ENCODE measurements at regions not wholly inside any gene's neighbourhood (a gene's known extent, or its start where the extent isn't known, plus 50 kb on each side); places are given as distances from the start of the nearest gene placed in this dataset.

DNA sequence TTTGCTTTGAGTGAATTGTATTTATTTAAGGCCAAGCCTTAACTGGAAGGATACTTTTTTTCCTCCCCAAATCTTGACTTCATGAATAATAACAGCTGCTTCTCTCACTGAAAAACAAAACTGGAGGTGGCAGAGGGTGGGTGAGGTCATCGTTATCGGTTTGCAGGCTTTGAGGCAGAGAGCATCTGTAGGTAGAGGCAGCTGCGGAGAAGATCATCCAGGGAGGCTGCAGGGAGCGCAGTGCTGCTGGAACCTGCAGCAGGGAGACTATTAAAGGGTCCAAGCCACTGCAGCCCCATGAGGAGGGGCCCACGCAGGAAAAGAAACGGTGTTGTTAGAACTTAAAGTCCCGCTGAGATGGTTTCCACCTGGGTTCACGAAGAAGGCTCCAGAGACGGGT lies 112.1 kb upstream of the SDK1 start:
- FAIRE-seq (no peak), DNase-seq (ENCODE audit: low spot score in 2 of 2) (no peak)

DNA sequence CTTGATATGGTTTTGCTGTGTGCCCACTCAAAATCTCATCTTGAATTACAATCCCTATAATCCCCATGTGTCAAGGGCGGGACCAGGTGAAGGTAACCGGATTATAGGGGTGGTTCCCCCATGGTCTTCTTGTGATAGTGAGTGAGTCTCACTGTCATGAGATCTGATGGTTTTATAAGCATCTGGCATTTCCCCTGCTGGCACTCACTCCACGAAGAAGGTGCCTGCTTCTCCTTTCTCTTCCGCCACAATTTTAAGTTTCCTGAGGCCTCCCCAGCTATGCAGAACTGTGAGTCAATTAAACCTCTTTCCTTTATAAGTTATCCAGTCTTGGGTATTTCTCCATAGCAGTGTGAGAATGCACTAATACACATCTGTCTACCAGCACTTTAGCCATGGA lies 109.5 kb upstream of the SDK1 start:
- FAIRE-seq (no peak), DNase-seq (ENCODE audit: low spot score in 2 of 2) (no peak)

DNA sequence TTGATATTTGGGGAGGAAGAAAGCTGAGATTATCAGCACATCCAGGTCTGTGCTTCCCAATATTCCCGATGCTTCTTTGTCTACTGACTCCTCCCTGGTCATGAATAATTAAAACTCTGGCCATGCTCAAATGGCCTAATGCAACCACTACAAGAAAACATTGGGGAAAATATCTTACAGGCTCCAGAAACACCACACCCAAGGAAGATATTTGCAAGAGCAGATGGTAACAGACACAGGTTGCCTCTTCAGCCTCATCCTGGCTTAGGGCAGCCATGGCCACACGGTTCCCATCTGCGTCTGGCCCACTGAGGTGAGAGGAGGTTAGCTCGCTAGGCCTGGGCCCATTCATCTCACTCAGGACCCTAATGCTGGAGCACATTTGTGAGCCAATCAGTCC lies 108.4 kb upstream of the SDK1 start:
- DNase-seq (ENCODE audit: low spot score in 2 of 2) (no peak), FAIRE-seq (no peak)

DNA sequence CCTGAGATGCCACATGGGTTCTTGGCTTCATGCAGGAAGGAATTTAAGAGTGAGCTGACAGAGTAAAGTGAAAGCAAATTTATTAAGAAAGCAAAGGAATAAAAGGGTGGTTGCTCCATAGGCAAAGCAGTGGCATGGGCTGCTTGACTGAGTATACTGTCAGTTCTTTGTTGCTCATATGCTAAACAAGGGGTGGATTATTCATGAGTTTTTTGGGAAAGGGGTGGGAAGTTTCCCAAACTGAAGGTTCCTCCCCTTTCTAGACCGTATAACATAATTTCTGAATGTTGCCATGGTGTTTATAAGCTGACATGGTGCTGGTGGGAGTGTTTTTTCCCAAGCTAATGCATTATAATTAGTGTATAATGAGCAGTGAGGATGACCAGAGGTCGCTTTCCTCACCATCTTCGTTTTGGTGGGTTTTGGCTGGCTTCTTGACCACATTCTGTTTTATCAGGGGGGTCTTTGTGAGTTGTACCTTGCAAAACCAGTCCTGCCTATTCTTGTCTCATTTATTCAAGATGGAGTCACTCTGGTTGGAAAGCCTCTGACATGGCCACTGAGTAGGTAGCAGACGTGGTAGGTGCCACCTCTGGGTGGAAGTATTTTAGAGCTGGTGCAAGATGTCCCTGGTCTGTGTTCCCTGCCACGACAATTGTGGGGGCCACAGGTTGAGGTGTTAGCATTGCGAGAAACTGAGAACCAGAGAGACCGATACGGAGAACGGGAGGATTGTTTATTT lies 107.5 kb upstream of the SDK1 start:
- no peak for DNase-seq (ENCODE audit: low spot score in 2 of 2)
- FAIRE-seq, result no peak

DNA sequence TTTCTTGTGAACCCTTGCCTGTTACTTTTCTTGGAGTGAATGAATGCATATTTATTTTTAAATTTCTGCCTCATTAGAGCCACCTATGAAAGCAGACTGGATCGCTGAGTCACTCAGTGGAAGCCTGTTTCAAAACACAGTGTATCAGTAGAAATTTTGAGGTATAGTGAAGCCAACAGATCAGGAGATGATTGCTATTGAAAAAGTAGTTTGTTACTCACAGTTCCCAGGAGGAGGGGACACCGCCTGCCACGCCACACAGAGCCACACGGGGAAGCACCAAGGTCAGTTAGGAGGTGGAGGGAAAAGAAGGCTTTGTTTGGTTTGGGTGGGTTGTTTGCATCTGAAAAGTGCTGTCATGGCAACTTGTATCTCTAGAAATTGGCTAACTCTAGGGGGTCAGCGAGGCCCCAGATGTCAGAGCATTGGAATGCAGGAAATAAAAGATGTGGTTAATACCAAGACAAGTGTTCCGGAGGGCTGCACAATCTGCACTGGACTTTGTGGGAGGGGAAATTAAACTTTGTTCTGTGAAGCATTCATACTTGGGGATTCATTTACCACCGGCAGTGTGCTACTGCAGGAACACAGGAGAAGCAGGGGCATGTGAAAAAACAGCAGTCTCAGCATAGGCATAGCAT lies 106.4 kb upstream of the SDK1 start:
- FAIRE-seq, result no peak
- DNase-seq (ENCODE audit: low spot score in 2 of 2), result no peak

DNA sequence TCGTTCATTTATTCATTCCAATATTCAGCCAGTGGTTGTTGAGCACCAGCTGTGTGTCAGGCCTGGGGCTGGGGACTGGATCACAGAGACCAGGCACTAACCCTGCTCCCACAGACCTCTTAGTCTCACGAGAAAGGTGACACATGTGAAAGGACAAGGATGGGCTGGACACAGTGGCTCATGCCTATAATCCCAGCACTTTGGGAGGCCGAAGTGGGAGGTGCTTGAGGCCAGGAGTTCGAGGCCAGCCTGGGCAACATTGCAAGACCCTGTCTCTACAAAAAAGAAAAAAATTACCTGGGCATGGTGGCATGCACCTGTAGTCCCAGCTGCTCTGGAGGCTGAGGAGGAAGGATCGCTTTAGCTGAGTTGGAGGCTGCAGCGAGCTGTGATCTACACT lies 105.9 kb upstream of the SDK1 start:
- FAIRE-seq, result no peak

DNA sequence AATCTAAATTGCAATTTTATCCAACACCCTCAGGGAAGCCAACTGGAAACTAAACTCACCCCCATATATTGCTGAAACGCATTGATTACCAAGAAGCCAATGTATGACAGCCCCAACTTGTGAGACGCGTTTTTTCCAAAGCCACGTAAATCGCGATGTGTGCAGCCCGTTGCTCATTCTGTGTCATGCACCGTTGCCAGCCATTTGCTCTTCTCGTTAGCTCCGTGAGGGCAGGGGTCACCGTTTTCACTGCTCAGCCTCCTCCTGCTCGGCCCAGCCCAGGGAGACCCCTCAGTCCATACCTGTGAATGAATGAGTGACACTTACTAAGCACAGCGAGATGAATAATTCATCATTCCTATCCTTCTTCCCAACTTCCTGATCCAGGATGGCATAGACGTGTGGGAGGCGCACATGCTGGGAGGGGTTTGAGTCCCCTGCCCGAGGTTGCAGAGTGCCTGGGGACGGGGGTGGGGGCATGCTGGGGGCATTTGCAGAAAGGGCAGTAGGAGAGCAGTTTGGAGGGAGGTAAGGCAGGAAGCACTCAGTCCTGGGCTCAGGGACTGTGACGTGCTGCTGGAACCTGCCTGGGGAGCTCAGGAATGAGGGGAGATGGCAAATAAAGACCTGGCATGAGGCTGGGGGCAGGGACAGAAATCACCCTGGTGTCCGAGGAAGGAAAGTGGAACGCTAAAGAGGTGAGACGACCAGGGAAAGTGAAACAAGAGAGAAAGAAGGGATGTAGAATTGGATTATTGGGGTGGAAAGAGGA lies 104.2 kb upstream of the SDK1 start:
- FAIRE-seq (no peak), DNase-seq (ENCODE audit: low spot score in 2 of 2) (no peak)

More for the DNA sequence above, 105.9 kb upstream of the SDK1 start:
- DNase-seq (ENCODE audit: low spot score in 2 of 2), result no peak

DNA sequence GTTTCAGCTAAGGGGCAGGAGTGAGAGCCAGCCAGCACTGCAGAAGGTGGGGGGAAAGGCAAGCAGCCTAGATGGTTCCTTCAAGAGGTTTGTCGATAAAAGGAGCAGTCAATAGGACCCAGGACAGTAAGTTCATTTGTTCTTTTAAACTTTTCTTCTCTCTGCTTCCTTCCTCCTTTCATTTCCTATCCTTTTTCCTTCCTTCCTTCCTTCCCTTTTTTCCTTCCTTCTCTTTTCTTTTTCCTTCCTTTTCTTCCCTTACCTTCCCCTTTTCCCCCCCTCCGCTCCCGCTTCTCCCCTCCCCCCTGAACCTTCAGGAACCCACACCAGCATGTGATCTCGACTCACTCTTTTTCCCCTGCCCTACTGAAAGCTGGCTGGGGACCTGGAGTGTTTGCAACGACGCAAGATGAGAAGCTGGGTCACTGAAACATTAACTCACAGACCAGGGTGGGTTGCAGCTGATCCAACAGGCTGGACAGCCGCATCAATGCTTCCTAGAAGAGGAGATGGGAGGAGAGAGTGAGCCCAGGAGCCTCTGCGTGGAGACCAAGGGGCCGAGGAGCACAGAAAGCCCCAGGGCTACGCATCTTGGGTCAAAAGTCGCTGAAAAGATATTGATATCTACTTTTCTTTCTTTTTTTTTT lies 103.4 kb upstream of the SDK1 start:
- DNase-seq (ENCODE audit: low spot score in 2 of 2) (no peak), FAIRE-seq (no peak)

DNA sequence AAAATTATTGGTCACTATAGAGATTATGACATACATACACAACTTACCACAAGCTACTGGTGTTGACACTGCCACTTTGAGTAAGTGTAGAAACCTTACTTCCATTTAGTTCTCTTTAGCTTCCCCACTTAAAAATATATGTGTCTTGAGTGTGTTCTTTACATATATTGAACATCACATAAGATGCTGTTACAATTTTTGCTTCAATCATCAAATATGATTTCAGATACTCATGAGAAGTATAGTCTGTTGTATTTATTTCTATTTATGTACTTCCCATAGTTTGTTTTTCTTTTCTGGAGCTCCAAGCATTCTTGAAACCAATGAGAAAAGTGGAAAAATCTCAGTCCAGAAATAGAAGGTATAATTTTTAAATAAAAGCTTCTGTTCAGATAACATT lies 102.7 kb upstream of the SDK1 start:
- DNase-seq (ENCODE audit: low spot score in 2 of 2) (no peak), FAIRE-seq (no peak)

DNA sequence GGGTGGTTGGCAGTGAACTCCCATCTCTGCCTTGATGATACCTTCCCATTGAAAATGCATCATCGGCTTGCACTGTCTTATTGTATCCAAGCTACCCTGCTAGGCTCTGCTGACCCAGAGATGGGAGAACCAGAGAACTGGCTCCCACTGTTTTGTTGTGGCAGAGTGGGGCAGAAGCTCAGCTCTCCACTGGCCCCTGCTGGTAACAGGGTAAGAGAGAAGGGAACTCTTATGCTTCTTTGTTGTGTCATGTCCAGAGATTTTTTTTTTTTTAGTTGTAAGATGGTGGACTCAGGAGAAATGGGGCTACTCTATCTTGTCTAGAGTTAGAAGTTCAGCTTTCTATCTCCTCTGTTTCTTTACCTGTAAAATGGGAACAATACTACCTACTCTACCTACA lies 100.5 kb upstream of the SDK1 start:
- FAIRE-seq, result no peak

DNA sequence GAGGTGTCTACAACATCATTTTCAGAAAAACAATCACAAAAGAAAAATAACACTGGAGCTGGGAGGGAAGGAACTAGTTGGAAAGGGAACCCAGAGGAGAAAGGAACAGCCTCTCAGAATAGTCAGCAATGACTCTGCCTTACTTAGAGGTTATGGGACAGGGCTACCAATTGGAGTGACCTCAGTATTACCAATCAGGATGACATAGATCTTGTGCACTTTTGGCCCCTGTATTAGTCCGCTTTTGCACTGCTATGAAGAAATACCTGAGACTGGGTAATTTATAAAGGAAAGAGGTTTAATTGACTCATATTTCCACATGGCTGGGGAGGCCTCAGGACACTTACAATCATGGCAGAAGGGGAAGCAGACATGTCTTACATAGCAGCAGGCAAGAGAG lies 99.7 kb upstream of the SDK1 start:
- DNase-seq (ENCODE audit: low spot score in 2 of 2) (no peak), FAIRE-seq (no peak)

More for the DNA sequence above, 100.5 kb upstream of the SDK1 start:
- DNase-seq (ENCODE audit: low spot score in 2 of 2), result no peak

DNA sequence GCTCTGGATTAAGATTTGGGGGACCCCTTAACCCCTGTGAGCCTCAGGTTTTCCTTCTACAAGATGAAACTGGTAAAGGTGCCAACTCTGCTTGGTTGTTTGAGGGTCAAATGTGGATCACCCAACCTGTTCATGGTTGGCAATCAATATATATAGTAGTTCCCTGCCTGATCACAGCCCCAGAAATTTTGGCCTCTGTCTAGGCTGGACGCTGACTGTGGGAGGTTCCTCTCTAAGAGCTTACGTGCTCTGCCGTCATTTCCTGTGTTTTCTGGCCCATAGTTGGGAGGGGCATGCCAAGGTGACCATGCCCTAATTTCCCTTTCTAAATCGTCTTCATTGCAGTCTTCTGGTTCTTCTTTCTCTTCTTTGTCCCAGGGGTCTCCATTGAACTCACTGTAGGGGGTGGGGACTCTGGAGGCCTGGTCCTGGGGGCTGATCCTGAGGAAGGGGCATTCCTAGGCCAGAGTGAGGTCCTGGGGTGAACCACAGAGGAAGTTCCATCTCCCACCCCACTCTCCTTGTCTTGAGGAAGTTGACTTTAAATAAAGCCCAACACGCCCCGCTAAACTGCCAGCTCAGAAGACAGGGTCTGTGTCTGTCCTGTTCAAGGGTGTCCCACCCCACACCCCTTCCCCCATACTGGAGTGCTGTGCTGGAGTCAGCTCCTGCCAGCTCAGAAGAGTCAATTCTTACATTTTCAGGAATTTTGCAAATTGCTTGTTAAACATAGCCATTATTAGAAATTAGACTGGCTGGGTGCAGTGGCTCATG lies 98.9 kb upstream of the SDK1 start:
- DNase-seq (ENCODE audit: low spot score in 2 of 2) (no peak), FAIRE-seq (no peak)

DNA sequence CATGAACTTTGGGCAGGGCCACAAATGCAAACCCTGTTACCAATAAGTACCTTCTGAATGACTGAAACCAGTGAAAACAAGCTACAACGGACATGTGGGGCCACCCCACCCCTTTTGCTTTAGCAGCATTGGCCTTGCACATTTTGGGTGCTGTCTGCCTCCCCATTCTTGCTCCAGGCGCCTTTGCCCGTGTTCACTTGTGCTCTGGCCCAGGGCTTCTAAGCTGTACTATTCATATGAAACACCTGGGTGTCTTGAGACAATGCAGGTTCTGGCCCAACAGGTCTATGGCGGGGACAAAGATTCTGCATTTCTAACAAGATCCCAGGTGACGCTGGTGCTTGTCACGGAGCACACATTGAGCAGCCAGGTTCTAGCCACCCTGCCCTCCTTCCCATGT lies 96.5 kb upstream of the SDK1 start:
- DNase-seq (ENCODE audit: low spot score in 2 of 2) (no peak), FAIRE-seq (no peak)

DNA sequence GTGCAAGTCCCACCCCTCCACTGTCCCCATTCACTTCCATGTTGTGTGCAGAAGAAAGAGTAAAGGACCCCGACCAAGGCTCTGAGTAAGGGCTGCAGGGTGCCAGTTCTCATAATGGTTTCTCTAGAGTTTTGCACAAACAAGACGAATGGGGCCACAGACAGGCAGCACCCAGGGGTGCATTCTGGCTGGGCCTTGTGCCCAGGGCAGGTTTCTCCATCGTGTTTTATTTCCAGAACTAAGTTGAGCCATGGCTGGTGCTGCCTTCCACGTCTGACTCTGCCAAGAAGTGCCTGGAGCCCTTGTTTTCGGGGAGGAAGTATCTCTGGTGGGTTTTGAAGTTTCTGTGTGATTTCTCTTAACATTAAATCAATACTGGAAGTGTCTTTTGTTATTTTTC lies 95.0 kb upstream of the SDK1 start:
- FAIRE-seq (no peak), DNase-seq (ENCODE audit: low spot score in 2 of 2) (no peak)

DNA sequence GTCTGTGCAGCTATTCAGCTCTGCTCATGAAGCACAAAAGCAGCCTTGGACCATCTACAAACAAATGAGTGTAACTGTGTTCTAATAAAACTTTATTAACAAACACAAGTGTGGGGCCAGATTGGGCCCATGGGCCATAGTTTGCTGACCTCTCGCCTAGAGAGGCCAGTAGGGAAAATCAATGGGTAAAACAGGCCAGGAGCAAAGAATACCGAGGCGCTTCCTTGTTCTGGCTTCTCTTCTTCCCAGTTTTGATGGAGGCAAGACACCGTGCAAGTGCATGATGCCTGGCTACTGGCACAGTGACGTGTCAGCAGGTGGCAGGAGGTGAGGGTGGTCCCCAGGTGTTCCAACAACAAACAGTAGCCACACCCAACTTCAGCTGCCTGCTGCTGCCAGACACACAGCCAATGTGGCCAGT lies 94.3 kb upstream of the SDK1 start:
- FAIRE-seq (no peak), DNase-seq (ENCODE audit: low spot score in 2 of 2) (no peak)

DNA sequence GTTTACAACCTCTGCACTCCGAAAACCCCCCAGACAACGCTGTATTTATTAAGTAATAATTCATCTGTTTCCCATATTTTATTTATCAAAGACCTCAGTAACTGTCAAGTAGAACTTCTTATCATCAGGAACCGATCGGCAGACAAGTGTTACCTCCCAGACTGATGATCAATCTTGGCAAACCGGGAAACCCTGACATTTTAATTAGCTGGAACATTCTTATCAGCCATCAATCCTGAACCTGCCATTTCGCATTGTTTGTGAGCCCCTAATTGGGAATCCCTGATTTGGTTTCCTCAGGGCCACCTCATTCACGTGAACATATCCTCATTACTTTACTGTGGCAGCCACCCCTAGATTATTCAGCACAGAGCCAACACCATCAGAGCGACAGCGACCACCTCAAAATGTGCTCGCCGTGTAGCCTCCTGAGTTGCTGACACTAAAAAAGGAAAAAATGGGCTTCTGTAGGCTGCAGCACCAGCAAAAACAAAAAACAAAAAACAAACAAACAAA lies 93.6 kb upstream of the SDK1 start:
- DNase-seq (ENCODE audit: low spot score in 2 of 2) (no peak), FAIRE-seq (no peak)

DNA sequence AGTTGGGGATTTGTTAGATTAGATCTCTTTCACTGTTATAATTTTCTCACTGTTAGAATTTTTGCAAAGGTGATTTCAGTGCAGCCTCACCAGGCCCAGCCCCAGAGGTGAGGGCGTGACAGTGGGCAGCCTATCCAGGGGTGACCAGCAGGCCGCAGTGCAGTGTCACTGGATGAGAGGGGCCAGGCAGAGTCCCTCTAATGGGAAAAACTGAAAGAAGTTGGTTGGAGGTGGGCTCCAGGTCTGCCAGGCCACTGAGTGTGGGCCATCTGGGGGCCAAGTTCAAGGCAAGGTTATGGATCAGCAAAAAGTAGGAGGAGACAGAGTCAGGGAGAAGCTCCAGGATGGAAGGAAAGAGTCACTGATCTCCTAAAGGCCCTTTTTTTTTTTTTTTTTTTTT lies 90.5 kb upstream of the SDK1 start:
- DNase-seq (ENCODE audit: low spot score in 2 of 2) (no peak), FAIRE-seq (no peak)

DNA sequence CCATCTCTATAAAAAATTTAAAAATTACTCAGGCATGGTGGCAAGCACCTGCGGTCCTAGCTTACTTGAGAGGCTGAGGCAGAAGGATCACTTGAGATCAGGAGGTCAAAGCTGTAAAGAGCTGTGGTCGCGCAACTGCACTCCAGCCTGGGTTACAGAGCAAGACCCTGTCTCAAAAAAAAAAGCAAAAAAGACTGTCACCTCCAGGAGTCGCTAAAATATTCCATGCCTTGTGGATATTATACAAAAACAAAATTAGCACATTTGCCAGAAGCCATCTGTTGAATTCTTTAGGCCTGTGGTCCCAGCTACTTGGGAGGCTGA lies 87.0 kb upstream of the SDK1 start:
- no peak for DNase-seq (ENCODE audit: low spot score in 2 of 2)
- no peak for FAIRE-seq

DNA sequence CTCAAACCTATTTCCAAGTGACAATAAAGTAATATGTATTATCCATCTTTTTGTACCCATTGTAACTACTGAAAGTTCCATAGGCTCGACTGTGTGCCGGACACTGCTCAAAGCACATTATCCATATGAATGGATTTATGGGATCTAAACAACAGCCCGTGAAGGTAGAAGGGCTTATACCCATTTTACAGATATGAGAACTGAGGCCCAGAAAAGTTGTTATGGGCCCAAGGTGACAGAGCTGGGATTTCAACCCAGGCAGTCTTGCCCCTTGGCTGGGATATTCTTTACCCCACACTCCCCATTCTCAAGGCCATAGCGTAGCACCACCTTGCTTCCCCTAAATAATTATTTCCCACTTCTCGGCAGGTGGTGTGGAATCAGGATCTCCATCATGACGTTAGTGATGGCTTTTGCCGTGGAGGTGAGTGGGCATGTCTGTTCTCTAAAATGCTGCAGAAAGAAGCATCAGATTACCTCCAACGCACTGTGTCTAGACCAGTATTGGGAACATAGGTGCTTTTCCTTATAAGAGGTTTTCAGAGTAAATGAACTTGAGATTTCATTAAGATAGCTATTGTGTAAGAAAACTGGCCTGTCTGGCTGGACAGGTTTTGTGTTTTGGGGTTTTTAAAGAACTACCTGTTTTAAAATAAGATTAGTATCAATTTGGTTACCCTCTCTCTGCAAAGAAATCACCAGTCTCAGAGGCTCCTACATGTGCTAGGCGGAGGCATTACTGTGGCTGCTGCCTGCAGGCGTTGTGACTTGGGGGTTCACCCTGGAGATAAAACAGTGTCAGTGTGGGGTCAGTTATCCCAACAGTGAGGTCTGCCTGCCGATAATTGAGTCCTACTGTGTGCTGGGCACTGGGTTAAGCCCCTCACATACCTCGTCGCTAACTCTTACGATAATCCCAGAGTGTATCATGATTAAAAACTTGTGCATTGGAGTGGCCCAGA lies 85.1 kb upstream of the SDK1 start:
- no peak for DNase-seq (ENCODE audit: low spot score in 2 of 2)
- no peak for FAIRE-seq
